GM10266 (cell line): ENCODE measurements at regions not wholly inside any gene's neighbourhood (a gene's known extent, or its start where the extent isn't known, plus 50 kb on each side); places are given as distances from the start of the nearest gene placed in this dataset.

Experiments
- DNase-seq: peaks from one replicate; pipeline ENCODE4 v3.0.0; 2012; ENCODE audit errors: extremely low spot score
- CTCF ChIP-seq: IDR thresholded peaks from 2 replicates; pipeline ENCODE4 v1.5.1; 2012; ENCODE audit warnings: mild to moderate bottlenecking, low read depth; ENCODE audit not compliant: control insufficient read depth, insufficient read depth; ENCODE audit errors: missing control alignments

- TF ChIP-seq CTCF, result no peak
- DNase-seq, result no peak
These were observed 414.6 kb upstream of the NPVF start for GRCh38 chr7:25642849-25643248.

- TF ChIP-seq CTCF, result no peak
- DNase-seq, result no peak
These were observed 415.0 kb upstream of the NPVF start for GRCh38 chr7:25643286-25643685.

GRCh38 chr7:25643770-25644394 is 415.6 kb upstream of the NPVF start:
- TF ChIP-seq CTCF, result no peak
- DNase-seq, result no peak

- TF ChIP-seq CTCF, result no peak
- DNase-seq, result no peak
These were observed 418.6 kb upstream of the NPVF start for GRCh38 chr7:25646726-25647413.

- no peak for TF ChIP-seq CTCF
- no peak for DNase-seq
These were observed 419.6 kb upstream of the NPVF start for GRCh38 chr7:25647872-25648271.

- no peak for TF ChIP-seq CTCF
- no peak for DNase-seq
These were observed 424.1 kb upstream of the NPVF start for GRCh38 chr7:25652366-25652765.

GRCh38 chr7:25653384-25653783 is 425.1 kb upstream of the NPVF start:
- DNase-seq, result no peak
- no peak for TF ChIP-seq CTCF
